ENCODE measurements at regions not wholly inside any gene's neighbourhood (a gene's known extent, or its start where the extent isn't known, plus 50 kb on each side); places are given as distances from the start of the nearest gene placed in this dataset.
"Not testable (repeated sequence)": the region's sequence is repeated elsewhere in the genome, so short reads cannot be mapped to it uniquely, and the experiment has no call there.

DNA sequence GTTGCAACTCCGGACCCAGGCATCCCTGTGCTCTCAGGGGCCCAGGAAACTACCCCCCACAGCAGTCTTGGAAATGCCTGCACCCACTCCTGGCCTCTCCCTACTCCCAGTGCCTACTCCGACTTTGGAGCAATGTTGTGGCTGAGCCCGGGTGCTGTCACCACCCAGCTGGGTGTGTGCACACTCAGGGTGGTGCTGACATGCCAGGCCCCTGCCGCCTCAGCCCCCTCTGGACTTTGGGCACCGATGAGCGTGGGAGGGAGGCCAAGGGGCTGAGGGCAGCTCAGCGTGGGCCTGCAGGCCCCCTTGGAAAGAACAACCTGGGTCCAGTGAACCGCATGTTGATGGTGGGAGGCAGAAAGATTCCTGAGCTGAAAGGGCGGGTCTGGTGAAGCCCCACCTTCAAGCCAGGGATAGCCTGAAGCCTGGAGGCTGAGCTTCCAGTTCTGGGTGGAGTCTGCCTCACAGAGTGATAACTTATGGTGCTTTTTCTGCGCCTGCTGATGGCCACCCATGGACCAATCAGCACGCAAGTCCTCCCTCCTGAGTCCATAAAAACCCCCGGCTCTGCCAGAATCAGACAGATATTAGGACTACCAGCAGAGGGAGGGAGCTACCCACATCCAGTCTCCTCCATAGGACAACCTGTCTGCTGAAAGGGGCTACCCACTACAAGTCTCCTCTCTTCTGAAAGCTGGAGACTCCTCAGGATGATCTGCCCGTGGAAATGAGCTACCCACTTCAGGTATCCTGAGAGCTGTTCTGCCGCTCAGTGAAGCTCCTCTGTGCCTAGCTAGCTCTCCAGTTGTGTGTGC, 380.4 kb upstream of the SORCS1 start:
- DNase-seq: no peak

DNA sequence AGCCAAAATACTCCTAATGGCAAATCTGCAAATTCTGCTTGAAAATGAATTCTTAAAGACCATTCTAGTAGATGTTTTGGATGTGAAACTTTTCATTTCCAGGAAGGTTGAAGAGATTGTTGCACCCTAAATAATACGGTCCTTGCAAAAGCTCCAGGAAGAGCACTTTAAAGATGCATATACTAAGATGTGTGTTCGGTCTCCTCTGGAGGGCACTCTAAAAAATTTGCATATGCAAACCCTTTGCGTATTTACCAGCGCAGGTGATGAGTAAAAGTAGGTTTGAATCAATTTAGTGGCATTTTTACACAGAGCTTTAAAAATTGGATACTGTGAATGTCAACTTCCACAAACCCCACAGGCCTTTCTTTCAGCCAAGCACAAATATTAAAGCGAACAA, 378.1 kb upstream of the SORCS1 start:
- no peak for DNase-seq

- DNase-seq: no peak
Observed at GRCh38 chr10:107542016-107542415, 377.5 kb upstream of the SORCS1 start.

DNA sequence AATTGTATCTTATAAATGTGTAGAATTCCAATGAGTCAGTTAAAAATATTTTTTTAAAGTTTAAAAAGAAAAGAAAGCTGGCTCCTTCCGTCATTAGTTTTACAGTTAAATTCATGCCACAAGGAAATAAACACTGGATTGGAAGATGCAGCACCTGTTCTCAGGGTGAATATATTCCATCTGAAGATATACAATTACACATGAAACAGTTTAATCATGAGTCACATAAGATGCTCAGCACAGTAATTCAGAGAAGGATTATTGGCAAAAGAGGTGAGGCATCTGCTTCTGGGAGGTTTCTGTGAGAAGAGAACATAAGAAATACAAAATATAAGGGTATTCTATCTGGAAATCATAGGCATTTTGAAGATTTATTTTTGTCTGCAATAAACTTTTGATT, 376.5 kb upstream of the SORCS1 start:
- DNase-seq: no peak

- no peak for DNase-seq
Observed at GRCh38 chr10:107529350-107529749, 364.8 kb upstream of the SORCS1 start.

- no peak for DNase-seq
Observed at GRCh38 chr10:107520348-107520747, 355.8 kb upstream of the SORCS1 start.

- no peak for DNase-seq
Observed at GRCh38 chr10:107517811-107518210, 353.3 kb upstream of the SORCS1 start.

DNA sequence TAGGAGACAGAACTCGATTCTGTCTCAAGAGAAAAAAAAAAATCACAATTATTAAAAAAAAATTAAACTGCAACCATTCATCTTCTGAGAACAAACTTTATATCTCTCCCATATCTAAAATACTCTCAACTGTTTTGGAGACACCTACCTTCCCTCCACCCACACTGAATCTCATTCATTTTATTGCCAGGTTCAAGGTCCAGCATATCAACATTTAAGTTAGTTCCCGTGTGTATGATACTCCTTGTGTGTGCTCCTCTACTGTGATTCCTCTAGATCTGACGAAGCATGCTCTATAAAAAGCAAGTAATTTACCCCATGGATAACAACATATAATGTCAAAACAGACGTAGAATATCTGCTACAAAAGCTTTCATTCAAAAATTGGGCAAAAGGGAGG, 351.8 kb upstream of the SORCS1 start:
- DNase-seq: no peak

DNA sequence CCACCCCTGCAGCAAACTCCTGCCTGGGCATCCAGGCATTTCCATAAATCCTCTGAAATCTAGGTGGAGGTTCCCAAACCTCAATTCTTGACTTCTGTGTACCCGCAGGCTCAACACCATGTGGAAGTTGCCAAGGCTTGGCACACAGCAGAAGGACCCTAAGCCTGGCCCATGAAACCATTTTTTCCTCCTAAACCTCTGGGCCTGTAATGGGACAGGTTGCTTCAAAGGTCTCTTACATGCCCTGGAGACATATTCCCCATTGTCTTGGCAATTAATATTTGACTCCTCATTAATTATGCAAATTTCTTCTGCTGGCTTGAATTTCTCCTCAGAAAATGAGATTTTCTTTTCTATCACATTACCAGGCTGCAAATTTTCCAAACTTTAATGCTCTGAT, 339.5 kb upstream of the SORCS1 start:
- DNase-seq: not testable (repeated sequence)

DNA sequence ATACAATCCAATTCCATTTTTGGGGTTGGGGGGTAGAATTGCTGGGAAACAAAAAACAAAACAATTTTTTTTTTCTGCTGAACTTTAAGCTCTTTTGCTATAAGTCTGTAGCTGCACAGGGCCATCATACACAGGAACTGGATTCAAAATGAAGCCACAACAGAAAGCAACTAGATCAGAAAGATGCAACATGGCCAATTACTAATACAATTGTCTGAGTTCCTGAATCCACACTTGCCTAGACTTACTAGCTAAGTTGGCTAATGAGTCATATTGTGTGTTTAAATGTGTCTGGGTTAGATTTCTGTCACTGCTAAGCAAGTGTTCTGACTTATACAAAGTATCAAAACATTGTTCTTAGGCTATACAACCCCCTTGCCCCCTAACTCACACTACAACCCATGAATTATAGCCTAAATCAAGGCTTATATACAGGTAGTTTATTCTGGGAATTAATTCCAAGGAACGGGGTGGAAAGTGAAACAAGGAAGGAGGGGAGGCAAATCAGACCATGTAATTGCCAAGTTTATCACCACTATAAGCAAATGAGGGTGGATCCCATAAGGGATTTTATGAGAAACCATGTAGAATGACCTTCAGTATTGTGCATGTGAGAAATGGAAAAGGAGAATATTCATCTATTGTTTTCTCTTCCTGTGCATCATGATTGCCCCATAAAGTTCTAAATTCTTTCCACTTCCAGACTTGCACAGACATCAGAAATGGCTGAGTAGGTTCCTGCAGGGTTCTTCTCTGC, 337.9 kb upstream of the SORCS1 start:
- DNase-seq: no peak

DNA sequence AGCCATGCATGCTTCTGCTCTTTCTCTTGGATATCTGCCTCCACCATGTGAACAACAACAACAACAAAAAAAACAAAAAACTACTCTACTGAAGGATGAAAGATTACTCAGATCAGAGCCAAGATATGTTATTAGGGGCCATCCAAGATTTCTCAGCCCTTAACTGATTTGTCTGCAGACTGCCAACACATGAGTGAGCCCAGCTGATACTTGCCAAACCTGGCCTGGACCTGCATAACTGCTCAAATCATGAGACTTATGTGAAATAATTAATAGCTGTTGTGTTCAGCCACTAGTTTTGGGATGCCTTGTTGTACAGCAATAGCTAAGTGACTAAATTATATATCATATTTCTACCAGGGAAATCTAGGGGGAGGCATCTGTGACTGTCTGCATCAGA, 334.5 kb upstream of the SORCS1 start:
- DNase-seq: no peak

DNA sequence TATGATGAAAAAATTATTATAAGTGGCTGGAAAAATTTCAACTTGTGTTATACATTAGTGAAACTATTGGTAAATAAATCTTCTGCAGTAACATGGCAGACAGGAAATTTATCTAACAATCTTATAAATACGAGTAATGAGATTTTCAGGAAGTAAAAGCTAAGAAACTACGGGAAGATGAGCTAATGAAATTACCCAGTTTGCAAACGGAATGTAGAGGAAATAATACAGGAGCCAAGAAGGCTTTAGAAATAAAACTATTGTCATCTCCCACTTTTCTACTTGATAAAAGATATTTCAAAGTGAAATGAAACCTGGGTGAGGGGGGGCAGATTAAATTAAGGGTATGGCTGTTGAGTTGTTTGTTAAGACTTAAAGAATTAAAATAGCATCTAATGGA, 332.5 kb upstream of the SORCS1 start:
- no peak for DNase-seq

- DNase-seq: no peak
Observed at GRCh38 chr10:107496594-107496993, 332.1 kb upstream of the SORCS1 start.

- DNase-seq: no peak
Observed at GRCh38 chr10:107492389-107492788, 327.9 kb upstream of the SORCS1 start.

GRCh38 chr10:107490389-107490788, 325.9 kb upstream of the SORCS1 start:
- no peak for DNase-seq

DNA sequence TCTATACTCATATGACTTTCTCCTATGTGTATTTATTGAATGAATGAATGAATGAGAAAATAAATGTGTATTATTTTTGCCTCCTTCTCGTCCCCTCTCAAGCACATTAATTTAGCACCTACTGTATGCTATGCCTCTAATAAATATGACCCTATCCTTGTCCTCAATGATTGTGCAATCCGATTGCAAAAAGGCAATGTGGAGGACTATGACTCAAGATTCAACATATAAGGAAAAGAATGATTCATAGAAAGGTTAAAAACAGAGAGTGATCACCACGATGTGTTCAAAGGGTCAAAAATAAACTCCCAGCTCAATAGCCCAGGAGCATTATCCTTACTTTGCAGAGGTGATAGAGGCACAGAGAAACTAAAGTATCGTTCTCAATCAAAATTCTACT, 322.8 kb upstream of the SORCS1 start:
- no peak for DNase-seq

- DNase-seq: no peak
Observed at GRCh38 chr10:107485019-107485418, 320.5 kb upstream of the SORCS1 start.

- peak; percentile 15 for DNase-seq
Observed at GRCh38 chr10:107481881-107482280, 317.4 kb upstream of the SORCS1 start.

- no peak for DNase-seq
Observed at GRCh38 chr10:107481224-107481623, 316.7 kb upstream of the SORCS1 start.

GRCh38 chr10:107480781-107481180, 316.3 kb upstream of the SORCS1 start:
- DNase-seq: no peak

DNA sequence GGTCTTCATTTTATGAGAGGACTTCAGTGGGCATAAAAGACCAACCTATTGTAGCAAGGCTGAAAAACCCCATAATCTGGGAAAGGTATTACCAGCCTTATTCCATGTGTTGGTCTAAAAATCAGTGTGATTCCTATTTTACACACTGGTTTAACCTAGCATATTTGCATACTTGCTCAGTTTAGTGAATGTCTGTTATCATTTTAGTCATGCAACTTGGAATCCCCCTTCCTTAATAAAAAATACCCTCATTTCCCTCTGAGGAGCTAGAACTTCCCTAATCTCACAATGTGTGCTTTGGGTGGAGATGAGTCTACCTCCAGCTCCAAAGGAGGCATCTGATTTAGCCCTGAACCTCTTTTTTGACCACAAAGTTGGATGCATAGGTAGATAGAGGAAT, 312.8 kb upstream of the SORCS1 start:
- no peak for DNase-seq

DNA sequence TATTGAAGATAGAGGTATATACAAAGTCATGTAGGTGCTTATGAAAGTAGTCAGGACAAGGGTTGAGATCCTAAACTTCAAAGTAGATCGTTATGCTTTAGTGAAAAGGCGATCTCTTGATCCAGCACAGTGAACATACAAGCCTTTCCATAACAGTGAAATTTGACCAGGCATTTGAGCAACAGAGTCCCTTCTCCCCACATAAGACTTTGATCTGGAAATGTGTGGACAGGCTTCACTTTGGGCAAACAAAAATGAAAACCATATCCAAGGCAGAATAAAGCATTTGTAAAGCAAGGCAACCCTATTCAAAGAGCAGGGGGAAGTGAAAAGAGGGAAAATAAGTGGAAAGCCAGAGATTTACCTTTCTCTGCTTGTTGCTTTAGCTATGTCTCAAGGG, 311.9 kb upstream of the SORCS1 start:
- DNase-seq: no peak

GRCh38 chr10:107474650-107475049, 310.1 kb upstream of the SORCS1 start:
- no peak for DNase-seq

GRCh38 chr10:107473225-107473624, 308.7 kb upstream of the SORCS1 start:
- DNase-seq: no peak

All from right hindlimb (tissue), 1 donor.